ENCODE measurements at regions not wholly inside any gene's neighbourhood (a gene's known extent, or its start where the extent isn't known, plus 50 kb on each side); places are given as distances from the start of the nearest gene placed in this dataset.

- no peaks in the 10 kb centered on the region for H3K4me1 ChIP-seq (ENCODE audit: insufficient read depth, low read length, poor library complexity, severe bottlenecking)
- TF ChIP-seq CTCF (conservative IDR thresholded peaks at IDR 0.05; ENCODE audit: low read length) (no peak), EZH2phosphoT487 (IDR thresholded peaks at IDR 0.05; ENCODE audit: borderline replicate concordance) (no peak)
- H2AFZ ChIP-seq (ENCODE audit: low read length), result no peak overlapping the region
Measured at GRCh38 chr3:68129065-68129464, 474.7 kb upstream of the SUCLG2 start.

GRCh38 chr3:68123231-68123630 is 468.8 kb upstream of the SUCLG2 start:
- H3F3A ChIP-seq (ENCODE audit: low read depth), result no peaks in the 10 kb centered on the region
- H3K36me3 ChIP-seq (ENCODE audit: insufficient read depth, low read length), result no peaks in the 10 kb centered on the region
- no peak overlapping the region for H2AFZ ChIP-seq (ENCODE audit: low read length)
- H3K4me1 ChIP-seq (ENCODE audit: insufficient read depth, low read length, poor library complexity, severe bottlenecking), result no peaks in the 10 kb centered on the region
- no peak overlapping the region for H3K4me3 ChIP-seq (ENCODE audit: low read length, poor library complexity, severe bottlenecking)
- H4K20me1 ChIP-seq (ENCODE audit: insufficient read depth, low read length, poor library complexity, severe bottlenecking), result no peaks in the 10 kb centered on the region
- TF ChIP-seq CTCF (conservative IDR thresholded peaks at IDR 0.05; ENCODE audit: low read length), result no peak
- no peak for TF ChIP-seq EZH2phosphoT487 (IDR thresholded peaks at IDR 0.05; ENCODE audit: borderline replicate concordance)
- no peak overlapping the region for H3K9ac ChIP-seq (ENCODE audit: low read depth, low read length, poor library complexity, severe bottlenecking)
- no peaks in the 10 kb centered on the region for H3K27me3 ChIP-seq (ENCODE audit: insufficient read depth, low read length, poor library complexity, severe bottlenecking)
- no peaks in the 10 kb centered on the region for H3K9me2 ChIP-seq (replicated peaks; ENCODE audit: low read depth, low read length)
- no peaks in the 10 kb centered on the region for H3K79me2 ChIP-seq (ENCODE audit: insufficient read depth, low read length)
- H3K9me3 ChIP-seq (ENCODE audit: insufficient read depth, low read depth, low read length), result no peaks in the 10 kb centered on the region
- H3K4me2 ChIP-seq (ENCODE audit: low read depth, low read length, poor library complexity, severe bottlenecking), result no peak overlapping the region

More at GRCh38 chr3:68129065-68129464, 474.7 kb upstream of the SUCLG2 start:
- H3K9me2 ChIP-seq (replicated peaks; ENCODE audit: low read depth, low read length), result no peaks in the 10 kb centered on the region
- no peaks in the 10 kb centered on the region for H3K27me3 ChIP-seq (ENCODE audit: insufficient read depth, low read length, poor library complexity, severe bottlenecking)
- H3F3A ChIP-seq (ENCODE audit: low read depth), result no peaks in the 10 kb centered on the region
- H3K9ac ChIP-seq (ENCODE audit: low read depth, low read length, poor library complexity, severe bottlenecking), result no peak overlapping the region
- no peaks in the 10 kb centered on the region for H3K9me3 ChIP-seq (ENCODE audit: insufficient read depth, low read depth, low read length)
- H3K36me3 ChIP-seq (ENCODE audit: insufficient read depth, low read length), result no peaks in the 10 kb centered on the region
- no peaks in the 10 kb centered on the region for H3K79me2 ChIP-seq (ENCODE audit: insufficient read depth, low read length)
- no peak overlapping the region for H3K4me2 ChIP-seq (ENCODE audit: low read depth, low read length, poor library complexity, severe bottlenecking)
- H3K4me3 ChIP-seq (ENCODE audit: low read length, poor library complexity, severe bottlenecking), result no peak overlapping the region
- no peaks in the 10 kb centered on the region for H4K20me1 ChIP-seq (ENCODE audit: insufficient read depth, low read length, poor library complexity, severe bottlenecking)

GRCh38 chr3:68121287-68121686 is 466.9 kb upstream of the SUCLG2 start:
- H3K9me2 ChIP-seq (replicated peaks; ENCODE audit: low read depth, low read length), result no peaks in the 10 kb centered on the region
- H3K36me3 ChIP-seq (ENCODE audit: insufficient read depth, low read length), result no peaks in the 10 kb centered on the region
- no peaks in the 10 kb centered on the region for H3K9me3 ChIP-seq (ENCODE audit: insufficient read depth, low read depth, low read length)
- no peak overlapping the region for H2AFZ ChIP-seq (ENCODE audit: low read length)
- H3K9ac ChIP-seq (ENCODE audit: low read depth, low read length, poor library complexity, severe bottlenecking), result no peak overlapping the region
- H3K27me3 ChIP-seq (ENCODE audit: insufficient read depth, low read length, poor library complexity, severe bottlenecking), result no peaks in the 10 kb centered on the region
- H3F3A ChIP-seq (ENCODE audit: low read depth), result no peaks in the 10 kb centered on the region
- H4K20me1 ChIP-seq (ENCODE audit: insufficient read depth, low read length, poor library complexity, severe bottlenecking), result no peaks in the 10 kb centered on the region
- TF ChIP-seq EZH2phosphoT487 (IDR thresholded peaks at IDR 0.05; ENCODE audit: borderline replicate concordance) (no peak), CTCF (conservative IDR thresholded peaks at IDR 0.05; ENCODE audit: low read length) (no peak)
- H3K79me2 ChIP-seq (ENCODE audit: insufficient read depth, low read length), result no peaks in the 10 kb centered on the region
- H3K4me1 ChIP-seq (ENCODE audit: insufficient read depth, low read length, poor library complexity, severe bottlenecking), result no peaks in the 10 kb centered on the region
- no peak overlapping the region for H3K4me3 ChIP-seq (ENCODE audit: low read length, poor library complexity, severe bottlenecking)
- no peak overlapping the region for H3K4me2 ChIP-seq (ENCODE audit: low read depth, low read length, poor library complexity, severe bottlenecking)
